ENCODE measurements at regions not wholly inside any gene's neighbourhood (a gene's known extent, or its start where the extent isn't known, plus 50 kb on each side); places are given as distances from the start of the nearest gene placed in this dataset.
"Not testable (repeated sequence)": the region's sequence is repeated elsewhere in the genome, so short reads cannot be mapped to it uniquely, and the experiment has no call there.

GRCh38 chr4:134677209-134677814 is 475.7 kb upstream of the PABPC4L start:
- peaks cover 26% of the 10 kb centered on the region for H3K9me3 Mint-ChIP-seq
- no peak overlapping the region for H3K4me3 Mint-ChIP-seq
- H3K36me3 Mint-ChIP-seq (ENCODE audit: low read depth), result no peaks in the 10 kb centered on the region
- no peak for DNase-seq (ENCODE audit: low spot score)
- H3K4me1 Mint-ChIP-seq (ENCODE audit: low read depth), result no peaks in the 10 kb centered on the region
- H3K27me3 Mint-ChIP-seq (ENCODE audit: low read depth), result no peaks in the 10 kb centered on the region
- no peak overlapping the region for H3K27ac Mint-ChIP-seq

GRCh38 chr4:134668237-134668636 is 466.6 kb upstream of the PABPC4L start:
- DNase-seq (ENCODE audit: low spot score), result no peak
- no peaks in the 10 kb centered on the region for H3K4me1 Mint-ChIP-seq (ENCODE audit: low read depth)
- peaks cover 5% of the 10 kb centered on the region for H3K9me3 Mint-ChIP-seq
- no peak overlapping the region for H3K4me3 Mint-ChIP-seq
- no peak overlapping the region for H3K27ac Mint-ChIP-seq
- H3K36me3 Mint-ChIP-seq (ENCODE audit: low read depth), result no peaks in the 10 kb centered on the region
- H3K27me3 Mint-ChIP-seq (ENCODE audit: low read depth), result no peaks in the 10 kb centered on the region

- Mint-ChIP-seq H3K9me3 (peaks cover 5% of the 10 kb centered on the region), H3K36me3 (ENCODE audit: low read depth) (no peaks in the 10 kb centered on the region), H3K4me1 (ENCODE audit: low read depth) (no peaks in the 10 kb centered on the region), H3K4me3 (no peak overlapping the region), H3K27ac (no peak overlapping the region), H3K27me3 (ENCODE audit: low read depth) (no peaks in the 10 kb centered on the region)
- no peak for DNase-seq (ENCODE audit: low spot score)
Observed at GRCh38 chr4:134666640-134667039, 465.1 kb upstream of the PABPC4L start.

- Mint-ChIP-seq H3K27ac (no peak overlapping the region), H3K4me1 (ENCODE audit: low read depth) (no peaks in the 10 kb centered on the region), H3K9me3 (peaks cover 13% of the 10 kb centered on the region), H3K27me3 (ENCODE audit: low read depth) (no peaks in the 10 kb centered on the region), H3K36me3 (ENCODE audit: low read depth) (no peaks in the 10 kb centered on the region), H3K4me3 (no peak overlapping the region)
- DNase-seq (ENCODE audit: low spot score), result no peak
Observed at GRCh38 chr4:134665429-134665828, 463.8 kb upstream of the PABPC4L start.

- DNase-seq (ENCODE audit: low spot score), result no peak
- no peak overlapping the region for H3K4me3 Mint-ChIP-seq
- no peaks in the 10 kb centered on the region for H3K4me1 Mint-ChIP-seq (ENCODE audit: low read depth)
- no peaks in the 10 kb centered on the region for H3K27me3 Mint-ChIP-seq (ENCODE audit: low read depth)
- no peak overlapping the region for H3K27ac Mint-ChIP-seq
- no peaks in the 10 kb centered on the region for H3K36me3 Mint-ChIP-seq (ENCODE audit: low read depth)
- H3K9me3 Mint-ChIP-seq, result peaks cover 14% of the 10 kb centered on the region
Observed at GRCh38 chr4:134663742-134664141, 462.2 kb upstream of the PABPC4L start.

GRCh38 chr4:134650461-134650860 is 448.9 kb upstream of the PABPC4L start:
- H3K36me3 Mint-ChIP-seq (ENCODE audit: low read depth), result no peaks in the 10 kb centered on the region
- H3K27me3 Mint-ChIP-seq (ENCODE audit: low read depth), result no peaks in the 10 kb centered on the region
- no peak overlapping the region for H3K4me3 Mint-ChIP-seq
- H3K4me1 Mint-ChIP-seq (ENCODE audit: low read depth), result no peaks in the 10 kb centered on the region
- H3K27ac Mint-ChIP-seq, result no peak overlapping the region
- no peak for DNase-seq (ENCODE audit: low spot score)
- peaks cover 4% of the 10 kb centered on the region for H3K9me3 Mint-ChIP-seq

GRCh38 chr4:134645778-134646177 is 444.2 kb upstream of the PABPC4L start:
- no peak for DNase-seq (ENCODE audit: low spot score)
- Mint-ChIP-seq H3K4me1 (ENCODE audit: low read depth) (no peaks in the 10 kb centered on the region), H3K9me3 (peaks cover 6% of the 10 kb centered on the region), H3K4me3 (no peak overlapping the region), H3K36me3 (ENCODE audit: low read depth) (no peaks in the 10 kb centered on the region), H3K27ac (no peak overlapping the region), H3K27me3 (ENCODE audit: low read depth) (no peaks in the 10 kb centered on the region)

- Mint-ChIP-seq H3K27me3 (ENCODE audit: low read depth) (peaks cover 5% of the 10 kb centered on the region), H3K4me1 (ENCODE audit: low read depth) (no peaks in the 10 kb centered on the region), H3K4me3 (no peak overlapping the region), H3K9me3 (peaks cover 4% of the 10 kb centered on the region), H3K27ac (no peak overlapping the region), H3K36me3 (ENCODE audit: low read depth) (no peaks in the 10 kb centered on the region)
- no peak for DNase-seq (ENCODE audit: low spot score)
Observed at GRCh38 chr4:134636338-134637051, 434.9 kb upstream of the PABPC4L start.

GRCh38 chr4:134634301-134634700 is 432.7 kb upstream of the PABPC4L start:
- H3K9me3 Mint-ChIP-seq, result peaks cover 4% of the 10 kb centered on the region
- H3K36me3 Mint-ChIP-seq (ENCODE audit: low read depth), result no peaks in the 10 kb centered on the region
- H3K4me3 Mint-ChIP-seq, result no peak overlapping the region
- H3K27me3 Mint-ChIP-seq (ENCODE audit: low read depth), result peaks cover 3% of the 10 kb centered on the region
- H3K27ac Mint-ChIP-seq, result no peak overlapping the region
- DNase-seq (ENCODE audit: low spot score), result no peak
- no peaks in the 10 kb centered on the region for H3K4me1 Mint-ChIP-seq (ENCODE audit: low read depth)

- Mint-ChIP-seq H3K4me3 (no peak overlapping the region), H3K27me3 (ENCODE audit: low read depth) (peaks cover 3% of the 10 kb centered on the region), H3K4me1 (ENCODE audit: low read depth) (no peaks in the 10 kb centered on the region), H3K9me3 (peaks cover 4% of the 10 kb centered on the region), H3K36me3 (ENCODE audit: low read depth) (no peaks in the 10 kb centered on the region), H3K27ac (no peak overlapping the region)
- DNase-seq (ENCODE audit: low spot score), result no peak
Observed at GRCh38 chr4:134632056-134632455, 430.5 kb upstream of the PABPC4L start.

GRCh38 chr4:134628066-134628465 is 426.5 kb upstream of the PABPC4L start:
- H3K27me3 Mint-ChIP-seq (ENCODE audit: low read depth), result peaks cover 3% of the 10 kb centered on the region
- H3K36me3 Mint-ChIP-seq (ENCODE audit: low read depth), result no peaks in the 10 kb centered on the region
- no peak overlapping the region for H3K4me3 Mint-ChIP-seq
- DNase-seq (ENCODE audit: low spot score), result no peak
- H3K4me1 Mint-ChIP-seq (ENCODE audit: low read depth), result no peaks in the 10 kb centered on the region
- no peaks in the 10 kb centered on the region for H3K9me3 Mint-ChIP-seq
- H3K27ac Mint-ChIP-seq, result no peak overlapping the region

GRCh38 chr4:134627366-134627765 is 425.8 kb upstream of the PABPC4L start:
- DNase-seq (ENCODE audit: low spot score), result no peak
- Mint-ChIP-seq H3K36me3 (ENCODE audit: low read depth) (no peaks in the 10 kb centered on the region), H3K4me1 (ENCODE audit: low read depth) (no peaks in the 10 kb centered on the region), H3K4me3 (no peak overlapping the region), H3K9me3 (no peaks in the 10 kb centered on the region), H3K27ac (no peak overlapping the region), H3K27me3 (ENCODE audit: low read depth) (peaks cover 3% of the 10 kb centered on the region)

- Mint-ChIP-seq H3K27ac (no peak overlapping the region), H3K9me3 (no peaks in the 10 kb centered on the region), H3K4me1 (ENCODE audit: low read depth) (no peaks in the 10 kb centered on the region), H3K4me3 (no peak overlapping the region), H3K27me3 (ENCODE audit: low read depth) (no peaks in the 10 kb centered on the region), H3K36me3 (ENCODE audit: low read depth) (no peaks in the 10 kb centered on the region)
- DNase-seq (ENCODE audit: low spot score), result no peak
Observed at GRCh38 chr4:134624365-134624764, 422.8 kb upstream of the PABPC4L start.

GRCh38 chr4:134622626-134623575 is 421.3 kb upstream of the PABPC4L start:
- H3K4me1 Mint-ChIP-seq (ENCODE audit: low read depth); H3K9me3 Mint-ChIP-seq; H3K36me3 Mint-ChIP-seq (ENCODE audit: low read depth); H3K4me3 Mint-ChIP-seq; DNase-seq (ENCODE audit: low spot score); H3K27me3 Mint-ChIP-seq (ENCODE audit: low read depth); H3K27ac Mint-ChIP-seq: not testable (repeated sequence)
